ENCODE measurements at regions not wholly inside any gene's neighbourhood (a gene's known extent, or its start where the extent isn't known, plus 50 kb on each side); places are given as distances from the start of the nearest gene placed in this dataset.

- no peaks in the 10 kb centered on the region for H3K27me3 ChIP-seq
- no peak overlapping the region for H3K4me3 ChIP-seq (replicated peaks in 1 of 3)
- 93 to 95% methylated on average over 3 of the region's 3 CpGs for WGBS, 2 donors
- H3K27ac ChIP-seq, result no peak overlapping the region
- H3K36me3 ChIP-seq, result no peaks in the 10 kb centered on the region
- TF ChIP-seq CTCF (IDR thresholded peaks at IDR 0.05) (no peak), POLR2A (IDR thresholded peaks at IDR 0.05) (no peak)
- peaks cover 4 to 27% of the 10 kb centered on the region in 2 donors for H3K4me1 ChIP-seq
- no peak for DNase-seq
- intact Hi-C loops (cut with DNase I), result no loop called here
- no peaks in the 10 kb centered on the region for H3K9me3 ChIP-seq
Observed at GRCh38 chr10:3891396-3891795, 106.4 kb upstream of the KLF6 start.

GRCh38 chr10:3890602-3891352, 105.8 kb upstream of the KLF6 start:
- 95 to 97% methylated on average over 14 of the region's 14 CpGs for WGBS, 2 donors
- no peak for TF ChIP-seq CTCF (IDR thresholded peaks at IDR 0.05)
- no peak for TF ChIP-seq POLR2A (IDR thresholded peaks at IDR 0.05)
- no peaks in the 10 kb centered on the region for H3K27me3 ChIP-seq
- H3K4me1 ChIP-seq, result peaks cover 7 to 31% of the 10 kb centered on the region in 2 donors
- no peak overlapping the region for H3K4me3 ChIP-seq (replicated peaks in 1 of 3)
- no peak overlapping the region for H3K27ac ChIP-seq
- intact Hi-C loops (cut with DNase I), result no loop called here
- no peak for DNase-seq
- H3K9me3 ChIP-seq, result no peaks in the 10 kb centered on the region
- no peaks in the 10 kb centered on the region for H3K36me3 ChIP-seq

- intact Hi-C loops (cut with DNase I), result no loop called here
Observed at GRCh38 chr10:3889961-3890522, 105.0 kb upstream of the KLF6 start.

GRCh38 chr10:3887885-3888476, 103.0 kb upstream of the KLF6 start:
- Histone ChIP-seq H3K36me3 (no peaks in the 10 kb centered on the region), H3K9me3 (no peaks in the 10 kb centered on the region), H3K27ac (peak overlapping the region in 2 of 3 donors; percentile 66 to 78), H3K4me1 (peaks cover 7 to 31% of the 10 kb centered on the region in 2 donors), H3K4me3 (replicated peaks in 1 of 3) (no peak overlapping the region), H3K27me3 (no peaks in the 10 kb centered on the region)
- 70% methylated on average over 9 of the region's 9 CpGs for WGBS, 2 donors
- intact Hi-C loops (cut with DNase I), result no loop called here
- no peak for DNase-seq
- TF ChIP-seq POLR2A (IDR thresholded peaks at IDR 0.05) (peak in 1 of 2 donors; percentile 8), CTCF (IDR thresholded peaks at IDR 0.05) (no peak)

More at GRCh38 chr10:3889961-3890522, 105.0 kb upstream of the KLF6 start:
- TF ChIP-seq POLR2A (IDR thresholded peaks at IDR 0.05) (no peak), CTCF (IDR thresholded peaks at IDR 0.05) (no peak)
- H3K4me1 ChIP-seq, result peaks cover 7 to 31% of the 10 kb centered on the region in 2 donors
- no peaks in the 10 kb centered on the region for H3K9me3 ChIP-seq
- no peak overlapping the region for H3K27ac ChIP-seq
- WGBS, 2 donors, result 46 to 64% methylated on average over 4 of the region's 4 CpGs
- H3K27me3 ChIP-seq, result no peaks in the 10 kb centered on the region
- H3K36me3 ChIP-seq, result no peaks in the 10 kb centered on the region
- no peak for DNase-seq
- no peak overlapping the region for H3K4me3 ChIP-seq (replicated peaks in 1 of 3)

- intact Hi-C loops (cut with DNase I), result no loop called here
- Histone ChIP-seq H3K36me3 (no peaks in the 10 kb centered on the region), H3K4me1 (peaks cover 7 to 31% of the 10 kb centered on the region in 2 donors), H3K27me3 (no peaks in the 10 kb centered on the region), H3K27ac (peak overlapping the region; percentile 20 to 78 (median 66)), H3K4me3 (replicated peaks in 1 of 3) (no peak overlapping the region), H3K9me3 (no peaks in the 10 kb centered on the region)
- WGBS, 2 donors, result 88 to 95% methylated on average over 7 of the region's 7 CpGs
- no peak for DNase-seq
- no peak for TF ChIP-seq CTCF (IDR thresholded peaks at IDR 0.05)
- no peak for TF ChIP-seq POLR2A (IDR thresholded peaks at IDR 0.05)
Observed at GRCh38 chr10:3887404-3887803, 102.4 kb upstream of the KLF6 start.

Data from thyroid gland (tissue), 4 donors.